Fibroblast of pulmonary artery (primary cell): ENCODE measurements at regions not wholly inside any gene's neighbourhood (a gene's known extent, or its start where the extent isn't known, plus 50 kb on each side); places are given as distances from the start of the nearest gene placed in this dataset.
A peak's percentile ranks its signal among the peaks of the same experiment; 100 is the strongest.

Source experiments
- DNase-seq: peaks from one replicate; pipeline ENCODE4 v3.0.0-alpha.2; 2010; ENCODE audit warnings: low read depth
- H3K4me3 ChIP-seq: replicated peaks from 2 replicates; pipeline ENCODE4 v1.5.1; 2011; ENCODE audit warnings: low read depth, mild to moderate bottlenecking, control low read depth, low read length, moderate library complexity
- CTCF ChIP-seq: IDR thresholded peaks from 2 replicates; pipeline ENCODE4 v1.5.1; 2011; ENCODE audit warnings: mild to moderate bottlenecking, control low read depth, low read length, inconsistent platforms; ENCODE audit errors: missing control alignments

- peak; percentile 94 for DNase-seq
- H3K4me3 ChIP-seq = no peak overlapping the region
- TF ChIP-seq CTCF = no peak
Measured at GRCh38 chr12:105748806-105749600, 389.8 kb downstream of the NUAK1 start.

- no peak for TF ChIP-seq CTCF
- H3K4me3 ChIP-seq = no peak overlapping the region
- no peak for DNase-seq
Measured at GRCh38 chr12:105750096-105750495, 388.7 kb downstream of the NUAK1 start.

GRCh38 chr12:105754313-105754712 lies 384.4 kb downstream of the NUAK1 start:
- no peak for TF ChIP-seq CTCF
- H3K4me3 ChIP-seq = no peak overlapping the region
- DNase-seq = no peak

DNA sequence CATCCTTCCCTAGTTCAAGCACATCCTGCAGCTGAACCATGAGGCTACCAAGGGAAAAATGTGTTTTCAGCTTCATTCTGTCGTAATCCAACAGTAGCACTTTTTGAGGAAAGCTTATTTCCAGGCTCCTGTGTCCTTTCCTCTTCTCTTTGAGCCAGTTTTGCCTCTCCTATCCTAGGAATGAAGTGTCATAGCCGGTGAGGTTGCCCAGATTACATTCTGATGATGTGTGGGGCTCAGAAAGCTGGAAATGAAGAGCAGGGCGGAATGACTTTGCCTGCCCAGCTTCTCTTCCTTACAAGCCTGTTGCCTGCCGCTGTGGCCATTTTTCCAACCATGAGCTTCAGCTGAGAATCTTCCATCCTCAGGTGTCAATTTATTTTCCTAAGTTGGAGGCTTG lies 381.8 kb downstream of the NUAK1 start:
- no peak for DNase-seq
- no peak for TF ChIP-seq CTCF
- no peak overlapping the region for H3K4me3 ChIP-seq

DNA sequence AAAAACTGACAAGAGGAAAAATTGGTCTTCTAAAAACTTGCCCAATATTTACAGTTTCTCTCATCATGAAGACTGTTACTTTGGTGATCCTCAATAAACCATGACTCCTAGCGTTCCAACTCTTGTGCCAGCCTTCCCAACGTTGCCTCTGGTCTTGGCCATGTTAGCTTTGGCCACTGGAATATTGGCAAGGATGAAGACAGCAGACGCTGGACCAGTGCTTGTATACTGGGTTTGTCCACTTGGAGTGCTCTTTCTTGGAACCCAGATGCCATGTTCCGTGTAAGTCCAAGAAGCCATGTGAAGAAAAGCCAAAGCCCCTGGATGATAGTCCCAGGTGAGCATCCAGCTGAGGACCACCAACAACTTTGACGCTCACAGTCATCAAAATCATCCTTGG lies 379.6 kb downstream of the NUAK1 start:
- DNase-seq = no peak
- peak; percentile 1 for TF ChIP-seq CTCF
- H3K4me3 ChIP-seq = no peak overlapping the region

DNA sequence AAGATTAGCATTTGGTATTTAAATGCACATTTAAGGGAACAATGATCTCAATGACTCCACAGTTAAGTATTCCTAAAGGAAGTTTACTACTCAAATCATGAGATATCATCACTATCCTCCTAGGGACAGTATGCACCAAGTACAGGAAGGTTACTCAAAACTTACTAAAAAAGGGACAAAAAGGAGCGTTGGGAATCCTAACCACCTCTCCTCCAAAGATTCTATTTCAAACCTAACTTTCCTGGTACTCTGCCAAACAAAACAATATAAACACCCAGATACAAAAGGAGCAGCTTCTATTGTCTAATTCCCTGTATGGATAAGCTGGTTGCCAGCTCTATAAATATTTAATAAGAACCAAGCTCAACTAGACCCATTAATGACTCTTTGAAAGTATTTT lies 377.7 kb downstream of the NUAK1 start:
- H3K4me3 ChIP-seq = no peak overlapping the region
- no peak for TF ChIP-seq CTCF
- DNase-seq = peak; percentile 79
